ENCODE measurements at regions not wholly inside any gene's neighbourhood (a gene's known extent, or its start where the extent isn't known, plus 50 kb on each side); places are given as distances from the start of the nearest gene placed in this dataset.

GRCh38 chr3:38970851-38971638 lies 80.7 kb downstream of the SCN11A start:
- no peaks in the 10 kb centered on the region for H3K79me1 ChIP-seq (ENCODE audit: low read depth, low read length)
- H2BK120ac ChIP-seq (replicated peaks; ENCODE audit: low read depth, low read length) = no peak overlapping the region
- no peak overlapping the region for H2BK12ac ChIP-seq (ENCODE audit: low read depth, low read length)
- H3K4me3 ChIP-seq (ENCODE audit: extremely low read depth in 1 of 4, insufficient read depth in 2 of 4, low read depth in 3 of 4, low read length in 4 of 4) = no peak overlapping the region
- H3K36me3 ChIP-seq (ENCODE audit: control insufficient read depth in 2 of 4, insufficient read depth in 4 of 4, low read length in 3 of 4) = no peaks in the 10 kb centered on the region
- WGBS, 2 experiments (ENCODE audit: extremely low coverage in 1 of 2, insufficient coverage in 1 of 2, insufficient read length in 1 of 2, insufficient replicate concordance in 2 of 2, low coverage in 1 of 2, low lambda C conversion rate in 2 of 2, missing lambda C conversion rate in 1 of 2) = 87% methylated on average over 7 of the region's 7 CpGs; no CpG with 5 or more reads in 1 of the 2 experiments
- no peak overlapping the region for H4K8ac ChIP-seq (ENCODE audit: extremely low read depth, insufficient read depth, low read length)
- TF ChIP-seq JUND (IDR thresholded peaks at IDR 0.05; ENCODE audit: low read length) = no peak
- TF ChIP-seq GTF2F1 (IDR thresholded peaks at IDR 0.05; ENCODE audit: borderline replicate concordance, low read depth, low read length) = no peak
- TF ChIP-seq JUN (IDR thresholded peaks at IDR 0.05; ENCODE audit: low read depth, low read length) = no peak
- no peak for TF ChIP-seq HDAC2 (IDR thresholded peaks at IDR 0.05; ENCODE audit: borderline replicate concordance in 1 of 2, low read depth in 2 of 2, low read length in 2 of 2)
- TF ChIP-seq RFX5 (IDR thresholded peaks at IDR 0.05; ENCODE audit: borderline replicate concordance, low read depth, low read length) = no peak
- no peak for TF ChIP-seq EZH2 (IDR thresholded peaks at IDR 0.05; ENCODE audit: low read depth, low read length, severe bottlenecking)
- H3K18ac ChIP-seq (ENCODE audit: extremely low read depth, low read length) = no peak overlapping the region
- no peak overlapping the region for H4K5ac ChIP-seq (ENCODE audit: insufficient read length, low read depth, low read length)
- H3K23ac ChIP-seq (ENCODE audit: insufficient read length) = no peak overlapping the region
- no peak overlapping the region for H3K4ac ChIP-seq (replicated peaks; ENCODE audit: insufficient read length, low read depth, low read length)
- no peak overlapping the region for H2AK5ac ChIP-seq (ENCODE audit: low read depth, low read length)
- H2AFZ ChIP-seq (ENCODE audit: low read length) = no peak overlapping the region
- peaks cover 0 to 5% (median 1%) of the 10 kb centered on the region in 4 experiments; a peak in 3 of 7 replicates for H3K4me1 ChIP-seq (replicated peaks in 1 of 4; ENCODE audit: control insufficient read depth in 3 of 4, insufficient read depth in 4 of 4, low read length in 3 of 4)
- H3K9me3 ChIP-seq (ENCODE audit: insufficient read depth in 2 of 2, low read depth in 1 of 2, low read length in 1 of 2) = no peaks in the 10 kb centered on the region
- POLR2A ChIA-PET (ENCODE audit: partially characterized antibody) = no interaction called here
- FAIRE-seq (no peak), DNase-seq (ENCODE audit: low read depth in 1 of 2, low spot score in 2 of 2) (no peak)
- no peak overlapping the region for H3K27ac ChIP-seq (ENCODE audit: low read depth, low read length)
- no peak overlapping the region for H3K4me2 ChIP-seq (ENCODE audit: insufficient read depth in 1 of 2, low read depth in 2 of 2, low read length in 2 of 2)
- no peaks in the 10 kb centered on the region for H3K23me2 ChIP-seq (ENCODE audit: low read depth, low read length)
- H3K27me3 ChIP-seq (replicated peaks in 1 of 4; ENCODE audit: control insufficient read depth in 3 of 4, extremely low read depth in 1 of 4, insufficient read depth in 3 of 4, low read length in 3 of 4) = peaks cover 0 to 2% (median 0%) of the 10 kb centered on the region in 4 experiments; a peak in 1 of 7 replicates
- H3K56ac ChIP-seq (replicated peaks; ENCODE audit: insufficient read length, low read depth, low read length) = no peak overlapping the region
- no peak overlapping the region for H2BK5ac ChIP-seq (ENCODE audit: low read depth, low read length)
- no peak overlapping the region for H2BK15ac ChIP-seq (ENCODE audit: low read length)
- H3K9ac ChIP-seq (replicated peaks in 1 of 4; ENCODE audit: extremely low read depth in 1 of 4, low read depth in 3 of 4, low read length in 3 of 4) = no peak overlapping the region
- H4K91ac ChIP-seq (replicated peaks; ENCODE audit: insufficient read length, low read length) = no peak overlapping the region
- no peak overlapping the region for H2BK20ac ChIP-seq (ENCODE audit: low read length)
- no peaks in the 10 kb centered on the region for H4K20me1 ChIP-seq (replicated peaks in 1 of 2; ENCODE audit: control insufficient read depth in 1 of 2, insufficient read depth in 2 of 2, low read length in 2 of 2)
- H3K14ac ChIP-seq (ENCODE audit: insufficient read length) = no peak overlapping the region
- no peaks in the 10 kb centered on the region for H3K79me2 ChIP-seq (ENCODE audit: control insufficient read depth in 1 of 2, insufficient read depth in 2 of 2, low read length in 2 of 2)
- CTCF ChIA-PET (ENCODE audit: partially characterized antibody) = interaction anchor here (0.6 to 4.8 kb wide), 16 partner anchors 8 to 1898 kb away, joined by 3 to 43 read pairs (median 3); no protein-coding TSS in a partner anchor

Measured in H1 (cell line).